GM12878 (cell line): ENCODE measurements at regions not wholly inside any gene's neighbourhood (a gene's known extent, or its start where the extent isn't known, plus 50 kb on each side); places are given as distances from the start of the nearest gene placed in this dataset.

ENCODE experiments used
- E4F1 ChIP-seq: fragments of 450-650 bp; IDR thresholded peaks from 2 replicates; pipeline ENCODE4 v1.6.1; 2018; ENCODE audit warnings: borderline replicate concordance, mild to moderate bottlenecking; ENCODE audit not compliant: partially characterized antibody
- EP300 ChIP-seq, 2 experiments: fragments of 150-350 bp in 1 of 2; IDR thresholded peaks; 2 replicates each; pipeline ENCODE4 v1.6.1; 2011 to 2012; ENCODE audit warnings: low read depth in 2 of 2, low read length in 2 of 2, borderline replicate concordance in 1 of 2, improper control_type of control experiment in 1 of 2, inconsistent platforms in 1 of 2; ENCODE audit not compliant: control insufficient read depth in 1 of 2
- ESRRA ChIP-seq: IDR thresholded peaks from 2 replicates; pipeline ENCODE4 v1.6.1; 2012; ENCODE audit warnings: mild to moderate bottlenecking, low read length, improper control_type of control experiment
- ZNF687 ChIP-seq: fragments of 450-650 bp; IDR thresholded peaks from 2 replicates; pipeline ENCODE4 v1.6.1; 2017; ENCODE audit warnings: mild to moderate bottlenecking, moderate library complexity
- TF ChIP-seq, protein P1 (sequence below): fragments of 450-650 bp; IDR thresholded peaks from 2 replicates; pipeline ENCODE4 v1.6.1; 2017; ENCODE audit warnings: low read depth, mild to moderate bottlenecking, moderate library complexity
- TF ChIP-seq, protein P2 (sequence below): IDR thresholded peaks from 2 replicates; pipeline ENCODE4 v1.6.1; 2012; ENCODE audit warnings: low read depth, low read length, improper control_type of control experiment

DNA sequence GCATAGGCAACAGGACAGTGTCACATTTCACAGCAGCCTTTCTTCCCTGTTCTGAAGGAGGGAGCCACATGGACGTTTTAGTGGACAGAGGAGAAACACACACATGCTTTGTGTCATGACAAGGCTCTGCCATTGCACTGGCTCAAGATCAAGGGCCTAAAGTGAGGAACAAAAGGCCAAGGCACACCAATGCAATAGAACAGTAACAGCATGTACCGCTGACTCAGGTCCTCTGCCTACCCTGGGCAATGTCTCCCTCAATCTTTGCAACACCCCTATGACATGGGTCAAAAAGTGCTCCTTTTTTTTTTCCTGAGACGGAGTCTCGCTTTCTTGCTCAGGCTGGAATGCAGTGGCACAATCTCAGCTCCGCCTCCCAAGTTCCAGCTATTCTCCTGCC lies 57.8 kb upstream of the SDK1 start (continued):
- TF ChIP-seq, protein P1, sequence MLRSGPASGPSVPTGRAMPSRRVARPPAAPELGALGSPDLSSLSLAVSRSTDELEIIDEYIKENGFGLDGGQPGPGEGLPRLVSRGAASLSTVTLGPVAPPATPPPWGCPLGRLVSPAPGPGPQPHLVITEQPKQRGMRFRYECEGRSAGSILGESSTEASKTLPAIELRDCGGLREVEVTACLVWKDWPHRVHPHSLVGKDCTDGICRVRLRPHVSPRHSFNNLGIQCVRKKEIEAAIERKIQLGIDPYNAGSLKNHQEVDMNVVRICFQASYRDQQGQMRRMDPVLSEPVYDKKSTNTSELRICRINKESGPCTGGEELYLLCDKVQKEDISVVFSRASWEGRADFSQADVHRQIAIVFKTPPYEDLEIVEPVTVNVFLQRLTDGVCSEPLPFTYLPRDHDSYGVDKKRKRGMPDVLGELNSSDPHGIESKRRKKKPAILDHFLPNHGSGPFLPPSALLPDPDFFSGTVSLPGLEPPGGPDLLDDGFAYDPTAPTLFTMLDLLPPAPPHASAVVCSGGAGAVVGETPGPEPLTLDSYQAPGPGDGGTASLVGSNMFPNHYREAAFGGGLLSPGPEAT = no peak
- TF ChIP-seq ZNF687 = no peak
- TF ChIP-seq ESRRA = no peak
- no peak for TF ChIP-seq EP300 (IDR thresholded peaks at IDR 0.05; ENCODE audit: borderline replicate concordance in 1 of 2, control insufficient read depth in 1 of 2, low read depth in 2 of 2, low read length in 2 of 2)
- TF ChIP-seq, protein P2, sequence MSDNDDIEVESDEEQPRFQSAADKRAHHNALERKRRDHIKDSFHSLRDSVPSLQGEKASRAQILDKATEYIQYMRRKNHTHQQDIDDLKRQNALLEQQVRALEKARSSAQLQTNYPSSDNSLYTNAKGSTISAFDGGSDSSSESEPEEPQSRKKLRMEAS = no peak
- no peak for TF ChIP-seq E4F1
